Left ventricle myocardium superior (tissue), 1 donor: ENCODE measurements at regions not wholly inside any gene's neighbourhood (a gene's known extent, or its start where the extent isn't known, plus 50 kb on each side); places are given as distances from the start of the nearest gene placed in this dataset.

ENCODE experiments used
- ATAC-seq: fragments of 200-7000 bp; cut with Tn5 transposase; one replicate; pipeline ENCODE4 v1.9.1; 2020; ENCODE audit warnings: mild to moderate bottlenecking, moderate library complexity
- DNase-seq: peaks from one replicate; pipeline ENCODE4 v3.0.0-alpha.2; 2020
- intact Hi-C: fragments of 100-400 bp; cut with micrococcal nuclease; formaldehyde crosslinking; loops from one replicate; pipeline ENCODE4 v1.11.0; 2022
- donor health status: DM: no; HTN: yes; CAD: no; lungs with severe emphysema.

DNA sequence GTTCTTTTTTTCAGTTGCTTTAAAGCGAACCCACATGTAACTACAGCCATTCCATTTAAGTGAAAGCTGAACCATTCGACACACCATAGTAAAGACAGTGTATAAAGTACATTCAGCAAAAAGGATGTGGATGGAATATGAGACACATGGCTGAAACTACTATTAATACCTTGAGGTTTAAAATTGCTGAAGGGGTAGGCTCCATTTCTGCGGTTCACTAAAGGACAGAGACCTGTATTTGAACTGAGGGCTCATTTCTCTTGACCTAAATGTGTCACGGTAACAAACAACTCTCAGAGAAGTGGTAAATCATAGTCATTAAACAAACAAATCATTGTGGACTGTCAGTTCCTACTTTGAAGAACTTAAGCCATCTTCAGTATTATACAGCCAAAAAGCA, 1085.6 kb upstream of the TENM3 start:
- intact Hi-C loops: no loop called here
- ATAC-seq (no peak), DNase-seq (no peak)

DNA sequence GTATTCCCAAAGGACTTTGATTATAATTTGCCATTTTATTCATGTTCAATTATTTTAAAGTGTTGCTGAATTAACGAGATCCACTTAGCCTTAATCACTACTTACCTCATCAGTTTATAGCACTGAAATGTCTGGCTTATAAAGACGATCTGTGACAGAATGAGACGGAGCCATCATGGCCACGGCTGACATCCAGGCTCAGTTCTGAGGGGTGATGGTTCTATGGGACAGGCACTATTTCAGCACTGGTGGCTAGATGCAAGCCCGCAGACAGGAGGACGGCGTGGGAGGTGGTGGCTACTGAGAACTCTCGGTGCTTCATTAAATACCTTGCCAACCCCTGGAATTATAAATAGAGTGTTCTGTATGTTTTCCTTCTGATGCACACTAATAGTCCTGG, 1084.2 kb upstream of the TENM3 start:
- DNase-seq (no peak), ATAC-seq (no peak)
- intact Hi-C loops: no loop called here

DNA sequence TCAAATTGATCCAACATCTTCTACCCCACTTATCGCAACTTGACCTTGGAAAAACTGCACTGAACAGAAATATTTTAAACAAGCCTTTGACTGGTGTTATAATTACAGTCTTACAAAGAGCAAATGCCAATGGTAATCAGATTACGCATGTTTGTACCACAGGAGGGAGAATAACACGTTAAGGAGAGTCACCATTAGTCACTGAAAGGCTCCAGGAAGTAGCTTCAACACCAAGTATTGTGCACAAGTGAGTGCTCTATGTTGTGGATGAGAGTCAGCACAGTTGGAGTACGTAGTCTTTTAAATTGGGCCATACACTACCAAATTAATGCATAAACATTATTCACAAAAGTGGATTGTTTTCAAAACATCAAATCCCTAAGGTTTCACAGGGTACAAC, 1081.5 kb upstream of the TENM3 start:
- DNase-seq (no peak), ATAC-seq (no peak)
- intact Hi-C loops: no loop called here

DNA sequence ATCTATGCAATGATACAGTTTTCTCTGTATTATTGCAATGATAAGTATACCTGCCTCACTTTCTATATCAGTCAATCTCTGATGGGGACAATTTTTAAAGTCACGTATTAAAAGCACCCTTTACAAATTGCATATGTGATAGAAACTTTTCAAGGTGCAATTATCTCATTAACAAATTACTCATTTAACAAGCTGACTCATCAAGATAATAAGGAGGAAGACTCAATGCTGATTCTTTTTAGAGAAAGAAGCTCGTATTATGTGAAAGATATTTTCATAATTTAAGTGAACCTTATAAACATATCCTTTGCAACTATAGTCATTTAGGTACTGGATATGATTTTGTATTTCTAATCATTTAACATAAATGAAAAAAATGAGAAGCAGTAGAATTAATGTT, 1080.9 kb upstream of the TENM3 start:
- ATAC-seq: no peak

DNA sequence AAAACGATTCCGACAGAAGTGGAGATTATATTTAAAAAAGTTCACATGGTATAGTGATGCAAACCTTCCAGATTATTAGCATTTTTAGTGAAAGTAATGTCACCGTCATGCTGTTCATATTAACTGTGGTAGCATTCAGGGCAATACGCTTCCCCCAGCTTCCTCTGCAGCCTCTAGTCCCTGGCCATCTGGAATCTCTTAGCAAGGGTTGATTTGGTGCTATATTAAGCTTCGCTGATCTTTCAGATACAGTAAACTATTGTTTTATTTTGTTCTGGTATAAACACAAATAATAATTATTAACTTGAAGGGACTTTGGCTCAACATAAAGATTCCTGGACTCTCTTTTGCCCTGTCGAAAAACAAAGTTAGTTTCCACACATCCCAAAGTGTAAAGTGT, 1080.5 kb upstream of the TENM3 start:
- no peak for DNase-seq
- intact Hi-C loops: no loop called here
- no peak for ATAC-seq

More for the DNA sequence above, 1080.9 kb upstream of the TENM3 start:
- DNase-seq: no peak
- intact Hi-C loops: no loop called here

DNA sequence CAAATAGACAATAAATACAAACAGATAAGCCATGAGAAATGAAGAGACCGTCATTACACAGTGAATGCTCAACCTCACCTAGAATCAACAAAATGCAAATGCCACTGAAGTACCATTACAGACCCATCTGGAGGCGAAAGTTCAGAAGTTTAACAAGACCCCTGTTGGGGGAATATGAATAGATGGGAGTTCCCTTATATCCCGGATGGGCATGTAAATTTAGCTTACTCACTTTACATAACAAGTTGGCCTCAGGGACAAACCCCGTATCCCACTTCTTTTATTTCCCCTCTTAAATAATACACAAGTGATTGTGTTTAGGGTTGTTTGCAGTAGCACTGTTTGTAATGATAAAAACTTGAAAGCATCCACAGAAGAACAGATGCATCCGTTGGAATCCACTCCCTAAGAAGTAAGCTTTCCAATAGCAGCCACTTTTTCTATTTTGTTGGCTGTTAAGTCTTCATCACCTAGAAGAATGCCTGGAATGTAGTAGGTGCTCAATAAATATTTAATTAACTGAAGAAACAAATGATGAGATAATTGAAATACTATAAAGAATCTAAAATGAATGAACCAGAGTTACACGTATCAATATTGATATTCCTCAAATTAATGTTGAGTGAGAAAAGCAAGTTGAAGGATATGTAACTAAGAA, 1076.3 kb upstream of the TENM3 start:
- intact Hi-C loops: no loop called here
- ATAC-seq: no peak
- DNase-seq: no peak

DNA sequence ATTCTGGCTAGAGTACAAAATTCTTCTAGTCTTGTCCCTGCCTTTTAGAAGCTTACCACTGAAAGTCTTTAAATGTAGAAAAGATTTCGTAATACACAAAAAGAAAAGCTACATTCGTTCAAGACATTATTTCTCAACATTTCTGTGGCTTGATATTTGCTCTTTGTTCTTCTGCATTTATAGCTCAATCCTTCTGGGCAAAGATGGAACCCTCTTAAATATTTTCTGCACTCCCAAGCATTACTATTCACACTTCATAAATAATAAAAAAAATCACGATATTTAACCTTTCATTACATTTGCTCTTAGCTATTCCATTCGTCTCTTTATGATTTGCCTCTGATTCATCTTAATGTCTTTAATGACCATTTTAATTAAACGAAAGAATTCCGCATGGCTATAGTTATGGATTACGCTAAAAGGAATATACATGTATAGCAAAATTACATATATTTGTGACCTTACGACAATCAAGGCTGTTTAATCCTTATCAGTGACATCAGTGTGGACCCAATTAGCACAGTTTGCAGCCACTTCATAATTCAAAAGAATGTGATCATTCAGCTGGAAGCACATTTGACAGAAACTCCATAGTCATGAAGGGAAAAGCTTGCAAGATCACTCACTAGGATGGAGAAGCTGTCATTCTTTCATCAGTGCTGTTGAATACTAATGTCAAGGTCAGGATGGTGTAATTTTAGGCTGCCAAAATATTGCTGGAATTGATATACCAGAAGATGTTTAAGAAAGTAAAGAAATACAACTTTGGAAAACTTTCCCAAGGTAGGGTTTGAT, 1075.0 kb upstream of the TENM3 start:
- DNase-seq (no peak), ATAC-seq (no peak)
- intact Hi-C loops: no loop called here

DNA sequence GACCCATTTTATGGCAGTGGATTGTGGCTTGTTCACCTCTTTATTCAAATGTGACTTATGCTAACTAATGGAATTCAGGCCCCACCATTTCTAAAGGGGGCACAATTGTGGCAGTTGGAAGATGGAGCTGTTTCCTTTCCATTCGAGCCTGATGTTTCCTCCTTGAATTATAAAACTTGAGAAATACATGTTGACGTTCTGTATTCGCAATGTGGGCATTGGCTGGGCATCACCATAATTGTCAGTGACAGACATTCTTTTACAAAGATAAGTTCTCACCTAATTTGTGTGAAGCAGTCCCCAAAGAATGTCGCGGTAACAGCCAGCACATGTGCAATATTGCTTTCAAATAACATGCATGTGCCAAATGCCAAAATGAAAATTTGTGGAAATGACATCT, 1070.2 kb upstream of the TENM3 start:
- DNase-seq (no peak), ATAC-seq (no peak)
- intact Hi-C loops: no loop called here

DNA sequence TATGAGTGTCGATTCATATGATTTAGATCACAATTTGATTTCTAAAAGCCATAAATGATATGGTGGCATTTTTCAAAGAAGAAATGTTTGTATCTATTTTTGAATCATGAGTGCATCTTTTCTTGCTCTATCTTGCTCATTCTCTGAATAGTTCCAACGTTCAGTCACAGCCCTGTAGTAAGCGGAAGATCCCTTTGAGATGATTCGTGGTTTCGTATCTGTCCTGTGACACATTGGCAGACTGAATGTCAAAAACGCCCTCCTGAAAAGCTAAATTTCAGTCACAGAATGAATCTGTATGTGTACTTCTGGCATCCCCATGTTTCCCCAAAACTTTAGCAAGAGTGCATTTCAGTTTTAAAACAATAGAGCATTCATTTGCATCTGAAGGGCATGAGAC, 1066.9 kb upstream of the TENM3 start:
- intact Hi-C loops: no loop called here
- ATAC-seq (no peak), DNase-seq (no peak)

DNA sequence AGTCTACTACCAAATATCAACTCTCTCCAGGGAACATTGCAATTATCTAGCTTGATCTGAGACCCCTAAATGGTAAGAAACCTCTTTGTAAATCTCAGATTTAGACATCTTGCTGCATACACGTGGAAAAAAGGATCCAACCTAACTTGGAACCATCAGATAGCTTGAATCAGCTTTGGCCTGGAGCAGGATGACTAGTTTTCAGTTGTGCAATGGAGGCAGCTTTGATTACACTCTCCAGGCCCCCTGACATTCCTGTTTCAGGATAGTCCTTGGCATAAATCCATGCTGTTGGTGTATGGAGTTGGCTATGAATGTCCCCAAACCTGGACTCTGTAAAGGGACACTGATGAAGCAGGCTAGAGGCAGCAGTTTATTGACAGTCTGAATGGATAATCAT, 1061.9 kb upstream of the TENM3 start:
- DNase-seq (no peak), ATAC-seq (no peak)
- intact Hi-C loops: no loop called here

DNA sequence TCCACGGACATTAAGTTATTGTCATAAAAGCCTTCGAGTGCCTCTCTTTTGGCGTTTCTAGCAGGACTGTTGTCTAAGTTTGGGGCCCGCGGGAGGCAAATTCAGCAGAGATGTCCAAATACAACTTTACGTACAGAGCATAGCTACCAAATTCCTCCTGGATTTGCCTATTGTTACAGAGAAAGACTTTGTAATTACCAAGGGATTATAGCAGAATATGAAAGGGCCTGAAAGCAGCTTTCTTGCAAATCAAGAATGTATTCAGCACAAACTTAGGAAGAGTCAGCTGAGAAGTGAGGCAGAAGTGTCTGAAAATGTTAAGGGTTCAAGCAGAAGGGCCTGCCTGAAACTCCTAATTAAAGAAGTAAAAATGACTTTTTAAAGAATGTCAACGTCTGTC, 1053.5 kb upstream of the TENM3 start:
- no peak for DNase-seq
- no peak for ATAC-seq
- intact Hi-C loops: no loop called here

DNA sequence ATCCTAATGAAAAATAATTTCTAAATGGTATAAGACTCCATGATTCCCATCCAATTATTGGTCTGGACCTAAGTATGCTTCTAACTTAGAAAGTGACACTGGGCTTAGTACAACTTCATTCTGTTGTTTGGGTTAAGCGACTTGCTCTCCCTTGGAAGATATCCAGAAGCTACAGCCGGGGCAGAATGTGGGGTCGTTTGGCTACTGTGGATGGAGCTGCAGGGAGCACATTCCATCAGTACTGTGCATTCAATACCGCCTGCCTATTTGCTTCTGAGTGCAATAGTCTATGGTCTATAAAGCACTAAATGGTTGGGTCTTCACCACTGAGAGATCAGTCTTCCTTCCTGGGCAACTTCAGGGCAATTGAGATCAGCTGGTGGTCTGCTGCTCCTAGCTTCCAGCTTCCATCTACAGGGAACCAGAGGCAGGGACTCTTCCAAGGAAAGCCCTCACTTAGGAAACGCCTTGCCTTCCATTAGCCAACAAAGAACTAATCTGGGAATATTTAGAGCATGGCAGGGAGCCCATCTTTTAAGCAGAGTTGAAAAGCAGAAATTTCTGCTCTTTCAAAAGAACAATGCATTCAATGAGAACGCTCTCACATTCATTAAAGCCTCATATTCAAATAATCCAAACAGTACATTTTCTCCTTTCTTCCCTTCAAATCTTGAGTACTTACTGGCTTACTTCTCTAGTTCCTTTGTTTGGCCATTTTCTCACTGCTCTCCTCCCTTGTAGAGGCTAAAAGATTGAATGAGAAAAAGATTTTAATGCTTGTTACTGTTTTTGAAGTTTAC, 1049.9 kb upstream of the TENM3 start:
- ATAC-seq: no peak
- intact Hi-C loops: no loop called here
- no peak for DNase-seq

DNA sequence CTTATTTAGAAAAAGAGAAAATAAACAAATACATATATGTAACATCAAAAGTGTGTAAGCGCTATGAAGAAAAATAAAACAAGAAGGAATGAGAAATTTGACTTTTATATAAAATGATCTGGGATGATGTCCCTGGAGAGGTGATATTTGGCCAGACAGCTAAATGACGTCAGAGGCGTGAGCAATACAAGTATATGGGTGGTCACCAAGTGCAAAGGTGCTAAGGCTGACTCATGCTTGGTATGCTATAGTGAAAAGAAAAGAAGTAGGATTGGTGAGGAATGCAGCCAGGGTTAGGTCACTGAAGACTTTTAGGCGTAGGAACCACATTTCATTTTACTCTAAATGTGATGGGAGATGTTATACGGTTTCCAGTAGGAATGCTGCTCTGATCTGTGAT, 1049.1 kb upstream of the TENM3 start:
- intact Hi-C loops: no loop called here
- DNase-seq (no peak), ATAC-seq (no peak)

DNA sequence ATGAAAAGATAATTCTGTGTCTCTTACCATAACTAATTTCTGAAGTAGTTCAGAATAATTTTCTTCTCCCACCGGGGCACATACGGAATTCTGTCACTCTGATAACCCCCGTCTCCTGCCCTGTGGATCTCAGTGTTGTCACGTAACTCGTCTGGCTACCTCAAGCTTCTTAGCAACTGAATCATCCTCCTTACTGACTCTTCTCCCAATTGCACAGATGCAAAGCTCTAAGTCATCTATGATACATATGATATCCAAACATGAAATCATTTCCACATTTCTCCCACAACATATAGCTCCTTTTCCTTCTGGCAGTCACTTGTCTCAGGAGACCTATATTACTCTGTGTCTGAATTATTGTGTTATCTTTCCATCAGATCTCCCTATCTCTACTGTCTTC, 1043.1 kb upstream of the TENM3 start:
- no peak for ATAC-seq
- DNase-seq: no peak
- intact Hi-C loops: no loop called here

DNA sequence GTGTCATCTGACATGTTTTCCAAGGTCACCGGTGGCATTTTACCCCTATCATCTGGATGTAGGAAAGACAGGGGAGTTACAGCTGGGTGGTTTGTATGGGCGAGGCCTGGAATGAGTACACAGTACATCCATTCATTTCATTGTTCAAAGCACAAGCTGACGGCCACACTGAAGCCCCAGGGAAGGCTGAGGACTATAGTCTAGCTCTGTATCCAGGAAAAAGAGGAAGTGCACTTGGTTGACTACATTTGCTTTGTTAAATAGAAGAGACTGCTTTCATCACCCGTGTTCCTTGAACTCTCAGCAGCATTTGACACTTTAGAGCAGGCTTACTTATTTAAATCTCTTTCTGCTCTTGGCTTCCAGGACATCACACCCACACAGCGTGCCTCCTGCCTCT, 1041.0 kb upstream of the TENM3 start:
- DNase-seq (no peak), ATAC-seq (no peak)
- intact Hi-C loops: no loop called here

DNA sequence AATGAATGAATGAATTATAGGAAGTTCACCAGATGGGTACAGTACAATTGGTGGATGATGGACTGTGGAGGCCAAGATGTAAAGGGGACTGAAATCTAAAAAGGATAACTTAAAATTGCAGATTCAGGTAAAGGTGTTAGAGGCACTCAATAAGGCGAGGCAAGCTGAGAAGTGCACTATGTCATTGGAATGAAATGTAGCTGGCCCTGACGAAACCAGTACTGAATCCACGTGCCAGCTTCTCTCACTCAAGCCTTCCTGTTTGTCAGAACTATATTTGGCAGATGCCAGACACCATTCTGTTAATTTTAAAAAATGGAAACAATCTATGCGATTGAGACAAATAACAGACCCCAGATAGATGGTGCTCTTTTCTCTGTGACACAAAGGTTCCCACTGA, 1039.1 kb upstream of the TENM3 start:
- no peak for DNase-seq
- ATAC-seq: peak; percentile 44
- intact Hi-C loops: no loop called here

DNA sequence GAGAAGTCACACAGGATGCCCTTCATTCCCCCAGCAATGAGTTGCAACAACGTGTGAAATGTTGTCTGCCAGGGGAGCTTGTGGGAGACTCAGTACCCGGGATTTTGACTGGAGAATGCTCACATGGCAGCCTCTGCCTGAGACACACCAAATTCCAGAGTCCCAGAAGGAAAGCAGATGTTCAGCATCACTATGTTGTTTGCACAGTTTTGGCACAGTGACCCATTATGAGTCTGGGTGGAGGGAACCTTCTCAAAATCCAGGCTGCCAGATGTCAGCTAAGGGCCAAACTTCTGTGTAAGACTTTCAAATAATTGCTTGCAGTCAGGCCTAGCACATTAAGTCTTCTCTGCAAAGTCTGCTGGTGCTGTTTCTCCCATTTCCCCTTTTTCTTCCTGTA, 1029.7 kb upstream of the TENM3 start:
- intact Hi-C loops: no loop called here
- no peak for DNase-seq
- ATAC-seq: peak; percentile 82

DNA sequence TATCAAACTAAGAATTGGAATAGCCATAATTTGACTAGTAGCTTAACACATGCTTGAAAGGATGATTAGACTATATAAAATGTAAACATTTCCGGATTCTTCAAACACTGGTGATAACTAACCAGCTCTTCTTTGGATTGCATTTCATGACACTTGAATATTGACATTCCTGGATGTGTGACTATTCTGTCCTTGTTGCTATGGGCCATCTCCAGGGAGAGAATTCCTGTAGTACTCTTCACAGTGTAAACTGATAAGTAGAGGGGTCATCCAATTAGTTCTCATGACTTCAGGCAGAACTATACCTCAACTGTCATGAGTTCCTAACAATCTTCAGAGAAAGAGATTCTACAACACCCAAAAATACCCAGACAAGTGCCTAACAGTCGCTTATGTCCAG, 1026.7 kb upstream of the TENM3 start:
- ATAC-seq (no peak), DNase-seq (no peak)
- intact Hi-C loops: no loop called here

DNA sequence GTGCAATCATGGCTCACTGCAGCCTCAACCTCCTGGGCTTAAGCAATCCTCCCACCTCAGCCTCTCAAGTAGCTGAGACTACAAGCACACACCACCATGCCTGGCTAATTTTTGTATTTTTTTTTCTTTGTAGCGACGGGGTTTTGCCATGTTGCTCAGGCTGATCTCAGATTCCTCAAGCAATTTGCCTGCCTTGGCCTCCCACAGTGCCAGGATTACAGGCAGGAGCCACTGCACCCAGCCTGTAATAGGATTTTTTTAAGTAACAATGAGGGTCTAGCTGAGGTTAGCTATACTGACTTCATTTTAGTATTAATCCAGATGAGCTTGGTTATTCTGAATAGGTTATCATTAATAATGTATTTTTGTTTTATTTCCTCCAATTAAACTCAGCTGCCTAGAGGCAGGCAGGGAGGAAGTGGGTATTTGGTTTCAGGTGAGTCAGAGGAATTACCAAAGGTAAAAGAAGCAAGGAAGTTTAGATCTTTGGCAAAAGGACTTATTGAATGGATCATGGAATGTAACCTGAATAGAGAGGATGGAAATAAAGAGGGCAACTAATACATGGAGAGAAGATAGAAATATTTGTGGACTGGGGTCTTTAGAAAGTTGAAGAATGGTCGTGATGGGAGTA, 1023.3 kb upstream of the TENM3 start:
- ATAC-seq (no peak), DNase-seq (no peak)
- intact Hi-C loops: no loop called here

DNA sequence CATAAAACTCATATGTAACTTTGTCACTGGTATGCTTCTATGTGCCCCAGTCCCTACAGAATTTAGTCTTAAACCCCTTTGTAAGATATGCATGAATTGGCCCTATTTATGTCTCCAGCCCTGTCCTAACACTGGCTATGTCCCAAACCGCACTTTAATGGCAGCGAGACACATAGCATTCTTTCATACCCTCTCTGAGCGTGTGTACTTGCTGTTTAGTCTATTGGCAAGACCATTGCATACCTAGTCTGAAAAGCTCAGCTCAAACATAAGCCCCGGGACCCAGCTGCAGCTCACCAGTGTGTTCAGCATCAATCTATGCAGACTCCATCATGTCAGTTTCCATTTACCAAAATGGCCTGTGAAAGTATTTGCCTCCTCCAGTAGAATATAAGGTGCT, 1018.4 kb upstream of the TENM3 start:
- intact Hi-C loops: no loop called here
- no peak for ATAC-seq
- no peak for DNase-seq
